HG03439 (cell line): ENCODE measurements at regions not wholly inside any gene's neighbourhood (a gene's known extent, or its start where the extent isn't known, plus 50 kb on each side); places are given as distances from the start of the nearest gene placed in this dataset.

Experiments used
- ATAC-seq: cut with Tn5 transposase; IDR thresholded peaks from one replicate; pipeline ENCODE4 v1.9.1; 2021; ENCODE audit warnings: mild to moderate bottlenecking, moderate library complexity; ENCODE audit not compliant: unreplicated experiment

DNA sequence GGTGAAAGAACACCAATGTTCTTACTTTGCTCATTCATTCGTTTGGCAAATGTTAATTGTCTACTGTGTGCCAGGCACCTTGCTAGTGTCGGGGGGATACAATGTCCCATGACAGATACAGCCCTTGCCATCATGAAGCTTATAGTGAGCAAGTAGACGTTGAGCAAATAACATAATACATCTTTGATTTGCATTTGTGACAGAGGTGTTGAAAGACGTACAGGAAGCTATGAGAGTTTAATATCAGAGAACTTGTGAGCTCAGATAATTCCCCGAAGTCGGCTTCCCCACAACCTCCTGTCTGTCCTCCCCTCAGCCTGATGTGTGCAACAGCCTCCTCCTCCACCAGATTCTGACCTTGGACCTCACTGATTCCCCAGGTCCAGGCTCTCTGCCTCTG, 138.0 kb upstream of the SDK2 start:
- no peak for ATAC-seq

GRCh38 chr17:73782641-73783381, 138.6 kb upstream of the SDK2 start:
- no peak for ATAC-seq

- no peak for ATAC-seq
Observed at GRCh38 chr17:73783382-73783766, 139.1 kb upstream of the SDK2 start.

GRCh38 chr17:73783945-73784603, 139.8 kb upstream of the SDK2 start:
- no peak for ATAC-seq

DNA sequence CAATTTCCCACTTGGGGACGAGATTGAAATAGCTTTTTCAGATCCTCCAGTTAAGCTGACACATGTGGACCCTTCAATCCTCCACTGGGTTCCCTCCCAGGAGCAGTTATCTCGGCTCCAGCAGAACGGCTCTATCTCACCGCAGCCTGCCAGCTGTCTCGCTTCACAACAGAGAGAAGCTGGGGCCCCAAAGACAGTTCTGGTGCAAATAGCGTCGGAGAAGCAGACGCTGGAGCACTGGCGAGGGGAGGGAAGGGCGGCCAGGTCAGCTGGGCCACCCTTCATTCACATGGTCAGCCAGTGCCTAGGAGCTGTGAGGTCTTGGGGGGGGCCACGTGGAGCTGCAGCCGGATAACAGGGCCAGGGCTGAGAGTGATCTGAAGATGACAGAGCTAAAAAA, 141.3 kb upstream of the SDK2 start:
- no peak for ATAC-seq

GRCh38 chr17:73785958-73786743, 141.9 kb upstream of the SDK2 start:
- no peak for ATAC-seq

DNA sequence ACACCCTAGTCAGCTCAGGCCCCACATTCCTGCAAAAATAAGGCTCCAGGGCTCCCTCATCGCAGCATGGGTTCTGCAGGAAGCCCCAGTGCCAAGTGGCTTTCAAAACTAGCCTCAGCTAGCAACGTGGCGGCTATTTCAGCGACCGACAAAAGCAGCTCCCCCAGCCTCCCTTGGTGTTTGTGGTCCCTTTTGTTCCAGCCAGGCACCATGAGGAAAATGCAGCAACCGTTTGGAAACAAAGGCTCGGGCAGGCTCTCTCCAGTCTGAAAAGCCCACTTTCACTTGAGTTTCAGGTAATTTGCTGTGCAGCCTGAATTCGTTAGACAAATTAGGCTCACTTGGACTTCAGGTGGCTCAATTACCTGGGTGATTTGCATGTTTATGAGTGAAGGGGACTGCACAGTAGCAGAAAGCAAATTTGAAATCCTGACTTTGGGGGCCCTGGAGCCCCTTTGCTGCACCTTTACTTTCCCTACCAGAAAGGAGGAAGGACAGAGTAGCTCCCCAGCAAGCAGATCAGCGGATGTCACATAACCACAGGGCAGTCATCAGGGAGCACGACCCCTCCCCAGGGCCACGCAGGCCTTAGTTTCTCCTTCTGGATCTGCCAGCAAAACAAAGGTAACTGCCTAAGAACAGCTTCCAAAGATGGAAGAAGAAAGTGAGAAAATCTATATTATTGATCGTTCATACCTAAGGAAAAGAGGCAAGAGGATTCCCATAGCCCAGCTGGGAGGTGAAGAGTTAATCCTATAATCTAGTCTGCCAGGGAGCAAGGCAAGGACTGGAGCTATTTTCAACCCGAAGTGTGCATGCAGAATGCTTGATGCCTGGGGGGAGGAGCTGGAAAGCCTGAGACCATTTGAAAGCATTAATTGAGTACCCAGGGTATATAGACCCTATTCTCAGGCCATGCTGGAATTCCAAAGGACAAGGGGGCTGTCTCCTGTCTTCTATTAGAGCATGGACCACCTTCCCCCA, 143.1 kb upstream of the SDK2 start:
- ATAC-seq: no peak

GRCh38 chr17:73788111-73788510, 143.9 kb upstream of the SDK2 start:
- no peak for ATAC-seq

DNA sequence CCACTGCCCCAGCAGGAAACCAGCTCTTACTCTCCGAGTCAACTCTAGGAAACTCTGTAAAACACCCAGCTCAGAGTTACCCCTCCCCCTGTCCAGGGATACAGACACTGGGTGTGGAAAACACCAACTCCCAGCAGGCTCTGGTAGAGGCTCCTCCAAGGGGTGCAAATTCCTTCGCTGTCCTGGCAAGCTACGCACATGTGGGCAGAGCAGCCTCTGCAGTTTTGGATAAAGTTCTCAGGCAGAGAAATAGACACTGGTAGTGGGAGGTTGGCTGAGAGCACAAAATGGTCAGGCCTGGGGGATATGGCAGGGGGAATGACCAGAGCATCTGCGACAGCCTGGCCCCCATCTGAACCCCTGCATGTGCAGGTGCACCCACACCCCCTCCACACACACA, 146.9 kb upstream of the SDK2 start:
- ATAC-seq: no peak

DNA sequence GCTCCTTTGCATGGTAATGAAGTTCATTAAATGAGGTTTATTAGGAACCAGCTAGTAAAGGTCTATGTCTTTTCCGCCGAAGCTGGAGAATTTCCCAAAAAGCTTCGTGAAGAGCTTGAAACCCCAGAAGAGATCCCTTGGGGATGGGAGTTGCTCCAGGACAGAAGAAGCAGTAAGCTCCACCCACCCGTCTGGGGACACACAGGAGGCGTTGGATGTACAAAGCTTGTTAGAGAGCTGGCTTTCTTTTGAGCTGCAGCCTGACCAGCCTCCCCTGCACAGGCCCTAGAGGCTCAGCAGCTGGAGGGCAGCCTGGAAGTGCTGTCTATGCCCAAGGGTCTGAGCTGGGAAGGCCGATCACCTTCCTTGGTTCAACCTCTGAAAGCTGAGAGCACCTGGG, 147.4 kb upstream of the SDK2 start:
- ATAC-seq: no peak

DNA sequence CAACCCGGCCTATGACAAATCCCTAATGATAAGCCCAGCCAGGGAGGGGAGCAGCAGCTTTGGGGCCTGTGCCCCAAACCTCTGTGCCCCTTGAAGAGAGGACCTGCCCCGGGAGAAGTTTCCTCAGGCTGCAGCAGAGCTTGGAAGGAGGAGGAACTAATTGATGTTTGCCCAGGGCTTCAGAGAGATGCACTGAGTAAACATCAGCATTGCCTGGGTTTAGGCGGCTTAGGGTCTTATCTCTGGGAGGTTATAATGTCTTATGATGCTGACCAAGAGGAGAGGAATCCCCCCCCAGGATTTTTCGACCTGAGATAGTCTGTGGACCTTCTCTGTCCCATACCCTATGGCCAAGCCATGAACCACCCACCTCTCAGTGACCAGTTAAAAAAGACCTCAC, 148.7 kb upstream of the SDK2 start:
- ATAC-seq: no peak

- no peak for ATAC-seq
Observed at GRCh38 chr17:73794336-73794735, 150.1 kb upstream of the SDK2 start.

DNA sequence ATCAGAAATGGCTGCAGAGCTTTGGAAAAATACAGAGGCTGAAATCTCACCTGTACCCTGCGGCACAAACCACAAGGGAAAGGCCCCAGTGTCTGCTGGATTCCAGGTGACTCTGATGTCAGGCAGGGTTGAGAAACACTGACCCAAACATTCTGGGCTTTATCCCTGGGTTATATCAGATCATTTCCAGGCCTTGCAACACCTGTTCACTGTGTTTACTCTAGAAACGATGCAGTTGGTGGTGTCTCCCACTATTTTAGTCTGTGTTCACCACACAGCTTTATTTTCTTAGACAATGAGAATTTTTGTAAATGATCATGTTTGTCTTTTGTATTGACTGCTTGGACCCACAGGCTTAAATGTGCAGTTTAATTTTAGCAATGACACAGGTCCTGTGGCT, 151.5 kb upstream of the SDK2 start:
- ATAC-seq: no peak

DNA sequence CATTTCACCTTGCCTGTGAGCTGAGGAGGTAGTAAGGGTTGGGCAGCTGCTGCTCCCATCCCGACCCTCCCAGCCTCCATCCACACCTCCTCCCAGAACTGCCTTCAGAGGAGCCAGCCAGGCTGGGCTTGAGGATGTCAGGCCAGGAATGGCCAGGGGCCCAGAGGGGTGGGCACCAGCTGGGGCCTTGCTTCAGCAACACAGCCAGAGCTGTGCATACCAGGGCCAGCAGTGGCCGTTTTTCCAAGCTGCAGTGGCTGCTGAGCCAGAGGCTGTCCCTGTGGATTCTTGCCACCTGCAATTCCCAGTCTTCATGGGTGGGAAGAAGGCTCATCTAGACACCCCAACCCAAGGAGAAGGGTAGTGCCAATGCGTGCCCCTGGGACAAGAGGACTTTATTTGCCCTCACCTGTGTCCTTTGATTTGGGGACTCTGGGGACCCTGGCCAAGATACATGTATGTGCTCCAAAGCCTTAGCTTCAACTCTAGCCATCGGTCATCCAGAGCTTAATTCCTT, 153.4 kb upstream of the SDK2 start:
- no peak for ATAC-seq

DNA sequence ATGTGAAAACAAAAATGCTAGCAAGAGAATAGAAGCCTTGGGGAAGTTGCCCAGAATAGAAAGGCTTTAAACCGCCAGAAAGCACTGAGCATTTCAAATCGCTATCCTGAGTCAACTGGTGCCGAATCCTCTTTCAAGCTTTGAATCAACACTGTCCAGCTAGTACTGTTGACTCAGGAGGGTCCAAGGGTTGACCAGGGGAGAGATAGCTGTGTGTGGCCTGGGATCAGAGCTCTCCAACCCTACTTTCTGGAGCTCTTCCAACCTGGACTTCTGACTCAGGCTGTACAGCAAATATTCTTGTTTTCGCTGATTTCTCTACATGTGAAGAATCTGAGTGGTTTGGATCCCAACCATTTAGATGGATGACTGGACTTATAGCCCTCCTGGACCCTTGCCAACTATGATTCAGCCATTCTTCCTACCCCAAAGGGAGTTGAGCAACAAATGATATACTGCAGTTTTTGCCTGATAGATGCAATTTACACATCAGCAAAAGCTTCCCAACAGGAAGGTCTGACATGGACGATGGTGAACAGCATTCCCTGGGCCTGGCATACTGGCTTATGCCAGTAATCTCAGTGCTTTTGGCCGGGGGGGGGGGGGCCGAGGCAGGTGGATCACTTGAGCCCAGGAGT, 154.0 kb upstream of the SDK2 start:
- ATAC-seq: no peak

DNA sequence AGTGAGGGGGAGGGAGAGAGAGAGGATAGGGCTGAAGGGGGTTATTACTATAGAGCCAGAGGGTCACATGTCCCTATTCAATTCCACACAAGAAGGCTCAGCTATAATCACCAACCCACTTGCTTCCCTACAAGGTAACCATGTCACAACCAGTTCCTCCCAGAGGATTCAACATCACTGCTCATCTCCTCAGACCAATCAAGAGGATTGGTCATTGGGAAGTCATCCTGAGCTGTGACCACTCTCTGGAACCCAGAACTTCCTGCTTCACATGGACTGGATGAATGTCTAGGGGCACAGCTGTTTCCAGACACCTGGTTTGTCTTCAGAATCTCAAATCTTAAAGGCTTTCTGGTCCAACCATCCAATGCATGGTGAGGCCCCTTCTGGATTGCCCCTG, 154.9 kb upstream of the SDK2 start:
- no peak for ATAC-seq

DNA sequence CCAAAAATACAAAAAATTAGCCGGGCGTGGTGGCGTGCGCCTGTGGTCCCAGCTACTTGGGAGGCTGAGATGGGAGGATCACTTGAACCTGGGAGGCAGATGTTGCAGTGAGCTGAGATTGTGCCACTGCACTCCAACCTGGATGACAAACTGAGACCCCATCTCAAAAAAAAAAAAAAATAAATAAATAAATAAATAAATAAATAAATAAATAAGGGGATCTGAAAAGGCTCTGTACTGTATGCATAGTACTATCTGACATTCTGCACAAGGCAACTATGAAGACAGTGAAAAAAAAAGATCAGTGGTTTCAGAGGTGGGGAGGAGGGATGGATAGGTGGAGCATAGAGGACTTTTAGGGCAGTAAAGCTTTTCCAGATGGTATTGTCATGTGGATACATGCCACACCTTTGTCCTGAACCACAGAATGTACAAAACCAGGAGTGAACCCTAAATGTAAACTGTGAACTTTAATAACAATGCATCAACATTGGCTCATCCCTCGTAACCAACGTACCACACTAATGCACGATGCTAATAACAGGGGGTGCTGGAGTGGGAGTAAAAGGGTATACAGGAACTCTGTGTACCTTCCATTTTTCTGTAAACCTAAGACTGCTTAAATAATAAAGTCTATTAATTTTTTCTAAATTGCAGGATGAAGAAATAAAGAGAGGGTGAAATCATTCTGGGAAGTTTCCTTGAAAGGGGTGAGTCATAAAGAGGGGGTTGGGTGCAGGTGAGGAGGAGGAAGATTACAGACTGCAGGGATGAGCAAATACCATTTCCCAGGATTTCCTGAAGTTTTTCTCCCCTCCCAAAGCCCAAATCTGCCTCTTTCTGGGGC, 155.8 kb upstream of the SDK2 start:
- ATAC-seq: no peak

DNA sequence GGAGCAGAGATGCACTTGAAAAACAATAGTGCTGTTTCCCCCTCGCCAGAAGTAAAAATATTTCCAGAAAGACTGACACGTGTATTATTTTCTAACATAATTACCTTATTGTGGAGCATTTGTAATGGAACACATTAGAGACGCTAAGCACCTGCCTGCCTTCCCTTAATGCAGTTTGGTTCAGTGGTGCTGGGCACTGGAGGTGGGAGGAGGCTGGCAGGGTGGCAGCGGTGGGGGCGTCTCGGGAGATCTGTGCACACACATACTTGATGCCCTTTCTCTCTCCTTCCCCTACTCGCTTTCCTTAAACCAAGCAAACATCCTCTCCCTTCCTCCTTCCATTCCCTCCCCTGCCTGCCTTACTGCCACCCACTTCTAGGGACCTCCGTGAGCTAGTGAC, 156.6 kb upstream of the SDK2 start:
- ATAC-seq: no peak

- no peak for ATAC-seq
Observed at GRCh38 chr17:73801455-73802100, 157.3 kb upstream of the SDK2 start.
